GM19025 (cell line): ENCODE measurements at regions not wholly inside any gene's neighbourhood (a gene's known extent, or its start where the extent isn't known, plus 50 kb on each side); places are given as distances from the start of the nearest gene placed in this dataset.
"Not testable (repeated sequence)": the region's sequence is repeated elsewhere in the genome, so short reads cannot be mapped to it uniquely, and the experiment has no call there.

Experiments used
- ATAC-seq: cut with Tn5 transposase; IDR thresholded peaks from one replicate; pipeline ENCODE4 v1.9.1; 2021; ENCODE audit warnings: mild to moderate bottlenecking, low read depth, moderate library complexity; ENCODE audit not compliant: unreplicated experiment

DNA sequence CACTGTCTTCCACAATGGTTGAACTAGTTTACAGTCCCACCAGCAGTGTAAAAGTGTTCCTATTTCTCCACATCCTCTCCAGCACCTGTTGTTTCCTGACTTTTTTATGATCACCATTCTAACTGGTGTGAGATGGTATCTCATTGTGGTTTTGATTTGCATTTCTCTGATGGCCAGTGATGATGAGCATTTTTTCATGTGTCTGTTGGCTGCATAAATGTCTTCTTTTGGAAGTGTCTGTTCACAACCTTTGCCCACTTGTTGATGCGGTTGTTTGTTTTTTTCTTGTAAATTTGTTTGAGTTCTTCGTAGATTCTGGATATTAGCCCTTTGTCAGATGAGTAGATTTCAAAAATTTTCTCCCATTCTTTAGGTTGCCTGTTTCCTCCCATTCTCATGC lies 194.0 kb upstream of the IL12B start:
- not testable (repeated sequence) for ATAC-seq

DNA sequence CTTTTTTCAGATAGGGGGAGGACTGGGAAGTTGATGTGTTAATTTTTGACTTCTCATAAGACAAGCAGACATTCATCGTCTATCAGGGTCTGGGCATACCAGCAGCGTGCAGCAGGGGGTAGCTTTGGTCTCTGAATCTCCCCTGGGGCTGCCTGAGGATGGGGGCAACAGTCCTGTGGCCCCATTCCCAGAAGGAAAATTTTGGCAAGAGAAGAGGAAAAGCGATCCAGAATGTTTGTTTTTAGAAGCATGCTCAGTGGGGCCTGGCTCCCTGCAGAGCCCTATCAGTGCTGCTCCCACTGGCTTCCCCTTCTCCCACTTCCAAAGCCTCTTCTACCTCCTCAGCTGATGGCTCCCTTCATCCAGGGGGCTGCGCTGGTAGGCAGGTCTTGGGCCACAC lies 194.8 kb upstream of the IL12B start:
- no peak for ATAC-seq

- ATAC-seq: no peak
These were observed 197.4 kb upstream of the IL12B start for GRCh38 chr5:159527546-159528254.

- no peak for ATAC-seq
These were observed 201.3 kb upstream of the IL12B start for GRCh38 chr5:159531554-159532105.

GRCh38 chr5:159533197-159533596 lies 202.9 kb upstream of the IL12B start:
- ATAC-seq: no peak

GRCh38 chr5:159536166-159536565 lies 205.9 kb upstream of the IL12B start:
- ATAC-seq: no peak

- ATAC-seq: no peak
These were observed 206.4 kb upstream of the IL12B start for GRCh38 chr5:159536646-159537045.

DNA sequence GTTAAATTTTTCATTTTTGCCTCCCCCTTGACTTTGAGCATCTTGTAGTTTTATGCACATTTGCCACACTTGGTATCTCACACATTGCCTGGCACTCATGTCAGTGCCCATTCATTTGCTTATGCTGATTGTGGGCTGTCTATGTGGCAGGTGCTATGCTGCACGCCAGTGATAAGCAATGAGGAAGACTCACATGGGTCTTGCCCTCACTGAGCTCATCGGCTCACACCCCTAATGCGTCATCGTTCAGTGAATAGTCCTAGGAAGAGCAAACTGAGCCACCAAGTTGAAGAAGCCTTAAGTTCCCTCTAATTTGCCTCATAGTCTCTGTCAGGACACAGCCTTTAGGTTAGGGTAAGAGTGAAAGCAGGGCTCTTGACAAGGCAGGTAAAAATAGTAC lies 209.4 kb upstream of the IL12B start:
- no peak for ATAC-seq

DNA sequence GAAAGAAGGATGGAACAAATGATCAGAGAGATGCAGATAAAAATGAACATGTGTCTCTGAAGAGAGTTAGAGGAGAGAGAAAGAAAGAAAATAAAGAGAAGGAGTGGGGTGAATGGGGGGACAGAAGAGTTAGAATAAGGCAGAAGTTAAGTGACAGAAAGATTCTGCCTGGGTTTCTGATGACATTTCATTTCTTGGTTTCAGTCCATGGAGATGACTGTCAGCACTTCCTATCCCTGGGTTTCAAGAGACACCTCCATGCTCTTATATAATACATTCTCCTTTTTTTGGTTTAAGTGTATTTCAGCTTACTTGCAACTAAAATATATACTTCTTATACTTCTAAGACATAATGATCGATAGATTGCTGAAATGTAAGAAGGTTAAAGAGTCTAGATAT lies 213.0 kb upstream of the IL12B start:
- no peak for ATAC-seq

- ATAC-seq: no peak
These were observed 214.9 kb upstream of the IL12B start for GRCh38 chr5:159545156-159545555.

DNA sequence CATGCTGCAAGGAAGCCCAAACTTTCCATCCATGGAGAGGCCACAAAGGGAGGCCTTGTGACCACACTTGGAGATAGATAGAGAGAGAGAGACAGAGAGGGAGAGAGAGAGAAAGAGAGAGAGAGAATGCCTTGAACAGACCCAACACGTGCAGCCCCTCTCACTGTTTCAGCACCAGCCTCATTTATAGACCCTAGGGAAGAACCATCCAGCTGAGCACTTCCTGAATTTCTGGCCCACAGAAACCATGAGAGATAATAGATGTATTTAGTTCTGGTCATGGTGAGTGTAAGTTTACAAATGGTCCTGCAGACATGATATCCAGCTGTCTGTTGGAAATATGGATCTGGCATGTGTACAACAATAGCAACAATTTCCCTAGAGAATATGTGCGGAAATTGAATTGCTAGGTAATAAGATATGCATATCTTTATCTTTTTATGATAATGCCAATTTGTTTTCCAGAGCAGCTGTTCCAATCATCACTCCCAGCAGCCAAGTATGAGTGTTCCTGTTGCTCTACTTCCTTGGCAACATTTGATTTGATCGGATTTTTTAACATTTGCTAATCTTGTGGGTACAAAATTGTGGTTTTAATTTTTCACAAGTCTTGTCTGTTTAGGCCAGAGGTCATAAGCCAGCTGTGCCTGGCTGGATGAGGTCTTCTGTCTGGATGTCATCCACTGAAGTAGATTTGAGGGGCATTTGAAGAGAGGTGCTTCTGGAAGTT lies 217.3 kb upstream of the IL12B start:
- no peak for ATAC-seq

- ATAC-seq: no peak
These were observed 218.2 kb upstream of the IL12B start for GRCh38 chr5:159548517-159548916.

GRCh38 chr5:159549046-159549445 lies 218.8 kb upstream of the IL12B start:
- no peak for ATAC-seq

DNA sequence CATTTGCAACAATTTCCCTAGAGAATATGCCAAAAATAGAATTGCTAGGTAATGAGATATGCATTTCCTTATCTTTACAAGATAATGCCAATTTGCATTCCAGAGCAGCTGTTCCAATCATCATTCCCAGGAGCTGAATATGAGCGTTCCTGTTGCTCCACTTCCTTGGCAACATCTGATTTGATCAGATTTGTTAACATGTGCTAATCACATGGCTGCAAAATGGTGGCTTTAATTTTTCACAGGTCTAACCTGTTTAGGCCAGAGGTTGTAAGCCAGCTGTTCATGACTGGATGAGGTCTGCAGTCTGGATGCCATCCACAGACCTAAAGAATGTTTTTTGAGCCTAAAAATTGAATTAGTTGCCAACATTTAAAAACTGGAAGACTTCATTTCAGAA lies 220.7 kb upstream of the IL12B start:
- ATAC-seq: no peak

DNA sequence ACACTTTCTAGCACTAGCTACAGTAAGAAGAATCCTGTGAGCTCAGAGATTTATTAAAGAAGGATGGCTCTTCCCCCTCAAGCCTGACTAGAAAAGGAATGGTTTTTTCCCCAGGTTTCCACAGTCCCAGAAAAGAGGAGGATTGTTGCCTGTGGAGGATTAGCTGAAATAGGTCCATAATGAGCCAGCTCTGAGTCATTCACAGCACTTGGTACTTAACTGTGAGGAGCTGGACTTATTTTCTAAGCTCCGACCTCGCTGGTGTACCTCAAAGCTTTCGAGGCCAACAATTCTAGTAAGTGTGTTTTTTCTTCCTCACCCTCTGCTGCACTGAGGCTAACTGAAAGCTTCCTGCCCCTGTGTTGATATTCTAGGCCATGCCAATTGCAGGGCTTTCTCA lies 222.5 kb upstream of the IL12B start:
- no peak for ATAC-seq

DNA sequence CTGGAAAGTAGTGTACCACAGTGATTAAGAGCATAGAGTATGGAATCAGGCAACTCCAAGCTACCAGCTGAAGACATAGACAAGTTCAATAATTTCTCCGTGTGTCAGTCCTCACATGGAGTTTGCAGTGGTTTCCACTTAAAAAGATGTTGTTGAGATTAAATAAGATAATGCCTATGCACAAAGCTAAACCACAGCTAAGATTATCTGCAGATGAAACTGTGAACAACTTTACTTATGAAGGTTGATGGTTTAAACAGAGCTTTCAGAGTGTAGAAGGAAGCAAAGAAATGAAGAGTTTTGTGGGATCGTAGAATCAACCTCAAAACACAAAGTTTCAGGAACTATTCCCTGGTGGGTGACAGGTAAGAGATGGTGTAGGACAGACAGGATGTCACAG lies 223.5 kb upstream of the IL12B start:
- no peak for ATAC-seq

- no peak for ATAC-seq
These were observed 224.8 kb upstream of the IL12B start for GRCh38 chr5:159555084-159555483.

GRCh38 chr5:159559337-159559736 lies 229.1 kb upstream of the IL12B start:
- no peak for ATAC-seq

GRCh38 chr5:159560088-159560487 lies 229.8 kb upstream of the IL12B start:
- ATAC-seq: no peak

DNA sequence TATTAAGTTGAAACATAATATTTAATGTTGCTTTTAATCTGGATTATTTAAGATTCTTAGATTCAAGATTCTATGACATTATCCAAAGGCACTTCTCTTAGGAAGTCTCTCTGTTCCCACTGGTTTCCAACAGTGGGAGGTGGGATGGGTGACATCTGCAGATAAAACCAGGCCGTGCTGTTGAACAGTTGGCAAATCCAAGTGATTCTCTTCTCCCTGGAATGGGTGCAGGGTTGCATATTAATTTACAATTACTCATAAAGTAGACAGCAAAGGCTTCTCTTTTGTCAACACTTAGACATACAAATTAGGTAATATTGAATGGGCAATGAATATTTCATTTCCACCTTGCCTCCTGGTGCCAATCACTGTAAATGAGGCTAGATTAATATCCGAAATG lies 233.7 kb upstream of the IL12B start:
- ATAC-seq: no peak

DNA sequence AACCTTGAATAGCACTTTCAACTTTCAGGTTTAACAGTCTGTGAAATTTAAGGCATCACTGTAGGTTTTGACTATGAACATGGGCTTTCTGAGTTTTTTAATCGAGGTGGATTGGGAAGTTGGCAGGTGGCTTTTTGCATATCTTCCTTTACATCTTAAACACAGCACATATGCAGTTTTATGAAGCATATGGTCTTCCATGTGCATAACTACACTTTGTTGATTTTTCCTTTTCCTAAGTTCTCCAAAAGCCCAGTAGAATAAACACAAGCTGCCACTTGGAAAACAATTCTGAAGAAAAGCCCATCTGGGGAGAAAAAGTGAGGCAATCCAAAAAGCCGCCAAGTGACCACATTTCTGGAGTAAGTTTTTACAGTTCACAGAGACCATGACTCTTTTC lies 236.5 kb upstream of the IL12B start:
- ATAC-seq: no peak

- ATAC-seq: no peak
These were observed 237.2 kb upstream of the IL12B start for GRCh38 chr5:159567461-159567860.
